ENCODE measurements at regions not wholly inside any gene's neighbourhood (a gene's known extent, or its start where the extent isn't known, plus 50 kb on each side); places are given as distances from the start of the nearest gene placed in this dataset.
"Not testable (repeated sequence)": the region's sequence is repeated elsewhere in the genome, so short reads cannot be mapped to it uniquely, and the experiment has no call there.

DNA sequence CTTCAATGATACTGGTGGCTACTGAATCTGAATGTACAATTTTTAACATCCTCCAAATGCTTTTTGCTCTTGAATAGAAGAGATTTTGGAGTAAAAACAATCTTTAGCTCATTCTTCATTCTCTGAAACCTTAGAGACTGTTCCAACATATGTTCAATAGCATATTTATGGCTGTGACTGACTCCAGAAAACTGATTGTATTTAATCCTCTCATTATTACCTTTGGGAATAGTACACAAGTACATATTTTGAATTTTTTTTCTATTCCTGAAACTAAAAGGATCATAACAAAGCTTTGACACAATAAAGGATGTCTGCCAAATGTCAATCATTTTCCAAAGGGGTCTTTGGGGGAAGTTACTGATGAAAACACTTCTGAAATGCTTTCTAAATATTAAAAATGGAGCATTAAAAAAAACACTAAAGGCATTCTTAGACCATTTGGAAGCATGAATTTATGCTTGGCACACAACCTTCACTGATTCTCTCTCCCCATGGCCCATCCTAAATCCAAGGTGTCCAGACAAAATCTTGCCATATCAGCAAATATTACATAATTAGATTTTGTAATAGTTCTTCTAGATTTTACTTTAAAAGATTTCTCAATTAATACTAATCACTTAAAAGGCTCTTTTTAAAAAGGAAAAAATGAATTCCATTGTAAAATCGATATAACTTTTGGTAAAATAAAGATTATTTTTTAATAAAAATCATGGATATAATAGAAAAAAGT is 936.8 kb downstream of the EPHA3 start:
- no peaks in the 10 kb centered on the region for H3K36me3 Mint-ChIP-seq
- H3K4me3 Mint-ChIP-seq: no peak overlapping the region
- CTCF ChIA-PET: no interaction called here

GRCh38 chr3:90052425-90052950 is 945.1 kb downstream of the EPHA3 start:
- DNase-seq: no peak
- no peaks in the 10 kb centered on the region for H3K4me1 Mint-ChIP-seq
- CTCF ChIA-PET: no interaction called here
- H3K36me3 Mint-ChIP-seq: no peaks in the 10 kb centered on the region
- no peak overlapping the region for H3K27ac Mint-ChIP-seq
- no peak overlapping the region for H3K4me3 Mint-ChIP-seq
- no peaks in the 10 kb centered on the region for H3K9me3 Mint-ChIP-seq
- no peaks in the 10 kb centered on the region for H3K27me3 Mint-ChIP-seq

More for the DNA sequence above, 936.8 kb downstream of the EPHA3 start:
- no peak overlapping the region for H3K27ac Mint-ChIP-seq
- DNase-seq: no peak
- no peaks in the 10 kb centered on the region for H3K9me3 Mint-ChIP-seq
- H3K4me1 Mint-ChIP-seq: no peaks in the 10 kb centered on the region
- H3K27me3 Mint-ChIP-seq: no peaks in the 10 kb centered on the region

- no peak for DNase-seq
- Mint-ChIP-seq H3K4me1 (no peaks in the 10 kb centered on the region), H3K27me3 (no peaks in the 10 kb centered on the region), H3K27ac (no peak overlapping the region), H3K36me3 (no peaks in the 10 kb centered on the region), H3K9me3 (no peaks in the 10 kb centered on the region), H3K4me3 (no peak overlapping the region)
- CTCF ChIA-PET: no interaction called here
Observed at GRCh38 chr3:90054311-90054710, 946.9 kb downstream of the EPHA3 start.

DNA sequence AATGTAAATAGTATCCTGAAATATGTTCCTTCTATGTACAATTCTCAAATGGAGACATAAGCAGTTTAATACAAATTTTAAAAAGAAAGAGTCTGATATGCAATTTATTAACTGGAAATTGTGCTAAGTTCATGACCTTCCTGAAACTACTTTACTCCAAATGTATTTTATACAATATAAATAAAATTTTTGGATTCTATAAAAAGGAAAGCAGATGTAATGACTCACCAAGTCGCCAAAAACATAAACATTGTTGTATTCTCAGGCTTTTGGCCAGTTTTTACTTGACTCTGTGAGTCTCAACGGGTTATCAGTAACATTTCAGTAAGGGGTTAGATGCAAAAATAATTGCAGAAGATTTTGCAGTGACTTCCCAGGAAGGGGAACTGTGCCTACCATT is 948.2 kb downstream of the EPHA3 start:
- CTCF ChIA-PET: no interaction called here
- DNase-seq: no peak
- peaks cover 3% of the 10 kb centered on the region for H3K9me3 Mint-ChIP-seq
- H3K4me3 Mint-ChIP-seq: no peak overlapping the region
- no peaks in the 10 kb centered on the region for H3K4me1 Mint-ChIP-seq
- H3K27ac Mint-ChIP-seq: no peak overlapping the region
- H3K27me3 Mint-ChIP-seq: no peaks in the 10 kb centered on the region
- H3K36me3 Mint-ChIP-seq: no peaks in the 10 kb centered on the region

- peaks cover 3% of the 10 kb centered on the region for H3K9me3 Mint-ChIP-seq
- no peaks in the 10 kb centered on the region for H3K4me1 Mint-ChIP-seq
- CTCF ChIA-PET: no interaction called here
- H3K36me3 Mint-ChIP-seq: no peaks in the 10 kb centered on the region
- H3K27ac Mint-ChIP-seq: no peak overlapping the region
- H3K27me3 Mint-ChIP-seq: no peaks in the 10 kb centered on the region
- DNase-seq: no peak
- H3K4me3 Mint-ChIP-seq: no peak overlapping the region
Observed at GRCh38 chr3:90056281-90057032, 949.0 kb downstream of the EPHA3 start.

DNA sequence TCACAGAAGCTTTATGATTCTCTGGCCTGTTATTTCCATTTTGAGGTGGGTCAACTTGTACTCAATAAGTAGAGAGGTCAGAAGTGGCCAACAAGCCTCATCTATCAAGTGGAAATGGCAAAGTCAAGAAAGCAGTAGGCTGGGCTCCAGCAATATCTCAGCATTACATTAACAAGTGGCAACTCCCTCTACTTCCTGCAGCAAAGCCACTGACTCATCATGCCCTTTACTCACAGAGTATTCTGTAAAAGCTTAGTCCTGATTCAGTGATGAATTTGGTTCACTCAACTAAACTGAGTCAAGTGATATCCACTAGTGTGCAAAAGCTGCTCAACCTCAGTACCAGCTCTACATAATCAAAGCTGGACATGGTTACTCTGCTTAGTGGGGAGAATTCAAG is 954.6 kb downstream of the EPHA3 start:
- no peak for DNase-seq
- H3K27ac Mint-ChIP-seq: no peak overlapping the region
- H3K4me3 Mint-ChIP-seq: no peak overlapping the region
- H3K36me3 Mint-ChIP-seq: no peaks in the 10 kb centered on the region
- H3K4me1 Mint-ChIP-seq: no peaks in the 10 kb centered on the region
- H3K9me3 Mint-ChIP-seq: peaks cover 11% of the 10 kb centered on the region
- CTCF ChIA-PET: no interaction called here
- no peaks in the 10 kb centered on the region for H3K27me3 Mint-ChIP-seq

DNA sequence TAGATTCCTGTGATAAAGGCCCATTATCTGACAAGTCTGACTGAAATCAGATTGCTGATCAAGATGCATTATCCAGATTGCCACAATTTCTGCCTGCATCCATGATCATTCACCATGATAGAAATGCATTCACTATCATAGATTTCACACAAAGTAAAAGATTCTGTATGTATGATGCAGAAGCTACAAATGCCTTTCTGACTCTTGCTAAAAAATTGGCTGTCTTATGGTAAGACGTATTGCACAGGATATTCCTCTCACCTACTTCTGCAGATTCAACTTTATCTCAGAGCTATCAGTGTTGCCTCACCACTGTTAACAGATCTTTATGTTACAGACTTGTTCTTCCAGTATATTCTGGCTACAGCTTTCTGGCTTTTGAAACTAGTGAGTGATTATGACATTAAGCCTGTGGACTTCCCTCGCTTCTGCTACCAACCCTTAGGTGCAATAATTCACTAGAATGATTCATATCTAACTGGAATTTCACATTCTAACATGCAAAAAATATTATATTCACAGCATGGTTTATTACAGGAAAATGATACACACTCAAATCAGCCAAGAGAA is 955.3 kb downstream of the EPHA3 start:
- no peaks in the 10 kb centered on the region for H3K4me1 Mint-ChIP-seq
- CTCF ChIA-PET: no interaction called here
- H3K4me3 Mint-ChIP-seq: no peak overlapping the region
- DNase-seq: no peak
- no peak overlapping the region for H3K27ac Mint-ChIP-seq
- peaks cover 11% of the 10 kb centered on the region for H3K9me3 Mint-ChIP-seq
- H3K27me3 Mint-ChIP-seq: no peaks in the 10 kb centered on the region
- no peaks in the 10 kb centered on the region for H3K36me3 Mint-ChIP-seq

- no peak overlapping the region for H3K4me3 Mint-ChIP-seq
- H3K9me3 Mint-ChIP-seq: peaks cover 18% of the 10 kb centered on the region
- no peaks in the 10 kb centered on the region for H3K36me3 Mint-ChIP-seq
- no peaks in the 10 kb centered on the region for H3K4me1 Mint-ChIP-seq
- DNase-seq: no peak
- H3K27me3 Mint-ChIP-seq: no peaks in the 10 kb centered on the region
- H3K27ac Mint-ChIP-seq: no peak overlapping the region
- CTCF ChIA-PET: no interaction called here
Observed at GRCh38 chr3:90068783-90069182, 961.4 kb downstream of the EPHA3 start.

GRCh38 chr3:90069748-90070147 is 962.3 kb downstream of the EPHA3 start:
- CTCF ChIA-PET: no interaction called here
- no peak overlapping the region for H3K4me3 Mint-ChIP-seq

DNA sequence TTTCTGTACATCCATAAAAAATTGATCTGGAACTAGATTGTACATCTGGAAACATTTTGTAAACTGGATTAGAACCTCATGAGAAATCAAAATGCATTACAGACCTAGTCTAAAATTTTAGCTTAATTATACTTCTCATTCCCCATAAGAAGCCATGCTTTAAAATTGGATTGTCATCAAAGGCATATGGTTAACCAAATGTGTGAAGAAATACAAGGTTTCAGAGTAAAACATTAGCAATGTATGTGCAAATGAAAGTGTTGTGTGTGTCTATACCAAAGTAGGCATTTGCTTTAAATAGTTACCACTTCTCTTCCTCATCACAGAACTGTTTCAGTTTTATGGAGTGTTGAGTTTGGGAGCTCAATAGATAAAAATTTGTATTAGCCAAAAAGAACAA is 968.7 kb downstream of the EPHA3 start:
- CTCF ChIA-PET: no interaction called here
- no peaks in the 10 kb centered on the region for H3K4me1 Mint-ChIP-seq
- H3K27ac Mint-ChIP-seq: no peak overlapping the region

More at GRCh38 chr3:90069748-90070147, 962.3 kb downstream of the EPHA3 start:
- no peak for DNase-seq
- Mint-ChIP-seq H3K36me3 (no peaks in the 10 kb centered on the region), H3K27me3 (no peaks in the 10 kb centered on the region), H3K27ac (no peak overlapping the region), H3K9me3 (peaks cover 15% of the 10 kb centered on the region), H3K4me1 (no peaks in the 10 kb centered on the region)

GRCh38 chr3:90080988-90081387 is 973.6 kb downstream of the EPHA3 start:
- no peak overlapping the region for H3K4me3 Mint-ChIP-seq
- no peaks in the 10 kb centered on the region for H3K27me3 Mint-ChIP-seq
- H3K27ac Mint-ChIP-seq: no peak overlapping the region
- H3K36me3 Mint-ChIP-seq: no peaks in the 10 kb centered on the region
- CTCF ChIA-PET: no interaction called here
- no peaks in the 10 kb centered on the region for H3K4me1 Mint-ChIP-seq
- no peaks in the 10 kb centered on the region for H3K9me3 Mint-ChIP-seq
- DNase-seq: no peak

More for the DNA sequence above, 968.7 kb downstream of the EPHA3 start:
- Mint-ChIP-seq H3K27me3 (no peaks in the 10 kb centered on the region), H3K9me3 (peaks cover 12% of the 10 kb centered on the region), H3K4me3 (no peak overlapping the region), H3K36me3 (no peaks in the 10 kb centered on the region)
- no peak for DNase-seq

DNA sequence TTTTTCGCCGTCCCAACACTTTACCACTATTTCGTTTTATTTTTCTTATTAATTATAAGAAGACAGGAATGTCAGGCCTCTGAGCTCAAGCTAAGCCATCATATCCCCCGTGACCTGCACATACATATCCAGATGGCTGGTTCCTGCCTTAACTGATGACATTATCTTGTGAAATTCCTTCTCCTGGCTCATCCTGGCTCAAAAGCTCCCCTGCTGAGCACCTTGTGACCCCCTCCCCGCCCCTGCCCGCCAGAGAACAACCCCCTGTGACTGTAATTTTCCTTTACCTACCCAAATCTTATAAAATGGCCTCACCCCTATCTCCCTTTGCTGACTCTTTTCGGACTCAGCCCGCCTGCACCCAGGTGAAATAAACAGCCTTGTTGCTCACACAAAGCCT is 978.9 kb downstream of the EPHA3 start:
- H3K27me3 Mint-ChIP-seq, H3K27ac Mint-ChIP-seq, H3K4me1 Mint-ChIP-seq, H3K4me3 Mint-ChIP-seq, DNase-seq, CTCF ChIA-PET, H3K36me3 Mint-ChIP-seq, H3K9me3 Mint-ChIP-seq: not testable (repeated sequence)

DNA sequence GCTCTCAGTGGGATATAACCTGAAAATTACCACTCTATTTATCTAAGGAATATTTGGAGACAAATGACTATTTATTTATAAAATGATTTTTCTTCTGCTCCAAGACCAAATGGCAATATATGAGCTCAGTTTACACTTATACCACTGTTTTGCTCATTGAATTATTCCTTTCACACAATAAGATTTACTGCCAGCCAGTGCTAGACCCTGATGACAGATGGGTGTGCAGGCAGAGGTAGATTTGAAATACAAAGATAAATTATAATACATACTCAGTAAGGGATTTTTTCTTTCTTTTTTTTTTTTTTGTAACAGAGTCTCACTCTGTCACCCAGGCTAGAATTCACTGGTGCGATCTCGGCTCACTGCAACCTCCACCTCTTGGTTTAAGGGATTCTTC is 980.3 kb downstream of the EPHA3 start:
- Mint-ChIP-seq H3K36me3 (no peaks in the 10 kb centered on the region), H3K27me3 (no peaks in the 10 kb centered on the region), H3K27ac (no peak overlapping the region), H3K4me1 (no peaks in the 10 kb centered on the region), H3K4me3 (no peak overlapping the region), H3K9me3 (no peaks in the 10 kb centered on the region)
- CTCF ChIA-PET: no interaction called here
- DNase-seq: no peak

DNA sequence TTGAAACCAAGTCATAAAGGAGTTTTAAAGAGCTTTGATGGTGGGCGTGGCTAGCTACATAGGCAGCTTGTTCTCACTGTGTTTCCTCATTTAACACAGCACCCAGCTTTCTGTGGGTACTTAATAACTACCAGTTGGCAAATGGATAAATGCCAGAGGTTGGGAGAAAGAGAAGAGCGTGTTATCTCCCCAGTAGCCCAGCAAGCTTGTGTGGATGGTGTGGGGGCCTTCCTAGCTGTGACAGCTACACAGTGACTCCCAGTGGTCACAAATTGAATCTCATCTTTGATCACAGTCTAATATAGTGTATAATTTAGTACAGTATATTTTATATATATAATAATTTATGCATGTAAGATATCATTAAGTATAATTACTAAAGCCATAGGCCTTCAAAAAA is 984.1 kb downstream of the EPHA3 start:
- Mint-ChIP-seq H3K4me1 (no peaks in the 10 kb centered on the region), H3K27me3 (no peaks in the 10 kb centered on the region), H3K4me3 (no peak overlapping the region), H3K9me3 (no peaks in the 10 kb centered on the region), H3K27ac (no peak overlapping the region), H3K36me3 (no peaks in the 10 kb centered on the region)
- DNase-seq: no peak
- CTCF ChIA-PET: no interaction called here

GRCh38 chr3:90092994-90093393 is 985.6 kb downstream of the EPHA3 start:
- Mint-ChIP-seq H3K4me1 (no peaks in the 10 kb centered on the region), H3K36me3 (no peaks in the 10 kb centered on the region), H3K4me3 (no peak overlapping the region), H3K27ac (no peak overlapping the region), H3K27me3 (no peaks in the 10 kb centered on the region), H3K9me3 (peaks cover 3% of the 10 kb centered on the region)
- DNase-seq: no peak
- CTCF ChIA-PET: no interaction called here
